WTC11 (cell line): ENCODE measurements at regions not wholly inside any gene's neighbourhood (a gene's known extent, or its start where the extent isn't known, plus 50 kb on each side); places are given as distances from the start of the nearest gene placed in this dataset.

Source experiments
- ATAC-seq: fragments of 200-7000 bp; cut with Tn5 transposase; 2 replicates; pipeline ENCODE4 v1.10.0; 2021; ENCODE audit warnings: mild to moderate bottlenecking, moderate library complexity
- CTCF ChIA-PET: fragments of 300-600 bp; sonication (Branson Sonifier 250); formaldehyde crosslinking; loops from one replicate; lab custom pipeline; 2021; ENCODE audit warnings: antibody characterized with exemption; lab: Charles Lee
- POLR2A ChIA-PET: fragments of 350-600 bp; sonication (Branson Sonifier 250); formaldehyde crosslinking; loops from one replicate; lab custom pipeline; 2021; ENCODE audit warnings: antibody characterized with exemption; lab: Charles Lee
- DNase-seq: peaks from one replicate; pipeline ENCODE4 v3.0.0; 2021; ENCODE audit warnings: low spot score
- H3K27ac Mint-ChIP-seq: 2 replicates; pipeline ENCODE4 v1.8.0; 2021; ENCODE audit warnings: mixed read lengths
- H3K27me3 Mint-ChIP-seq: 2 replicates; pipeline ENCODE4 v1.8.0; 2021; ENCODE audit warnings: low read depth, mild to moderate bottlenecking, moderate library complexity, mixed read lengths
- H3K36me3 Mint-ChIP-seq: 2 replicates; pipeline ENCODE4 v1.8.0; 2021; ENCODE audit warnings: mixed read lengths
- H3K4me1 Mint-ChIP-seq: 2 replicates; pipeline ENCODE4 v1.8.0; 2022; ENCODE audit warnings: mixed read lengths
- H3K4me3 Mint-ChIP-seq: 2 replicates; pipeline ENCODE4 v1.8.0; 2021; ENCODE audit warnings: mild to moderate bottlenecking, moderate library complexity, mixed read lengths
- H3K9me3 Mint-ChIP-seq: 2 replicates; pipeline ENCODE4 v1.8.0; 2021; ENCODE audit warnings: mixed read lengths
- CBFB ChIP-seq: sonication (generic); formaldehyde crosslinking; IDR thresholded peaks from 2 replicates; pipeline ENCODE4 v1.8.1; 2022; ENCODE audit warnings: mild to moderate bottlenecking, low read depth, missing genetic modification reagents
- ELF4 ChIP-seq: sonication (generic); formaldehyde crosslinking; IDR thresholded peaks from 2 replicates; pipeline ENCODE4 v1.8.1; 2022; ENCODE audit warnings: low read depth, mild to moderate bottlenecking, moderate library complexity, missing genetic modification reagents
- EMX1 ChIP-seq: fragments of 250-450 bp; sonication (Bioruptor Pico); IDR thresholded peaks from 2 replicates; pipeline ENCODE4 v1.8.0; 2021; ENCODE audit warnings: mild to moderate bottlenecking
- HMGA2 ChIP-seq: fragments of 250-450 bp; sonication (Bioruptor Pico); IDR thresholded peaks from 2 replicates; pipeline ENCODE4 v1.4.0; 2021; ENCODE audit warnings: mild to moderate bottlenecking, moderate library complexity
- IRF2 ChIP-seq: sonication (generic); formaldehyde crosslinking; IDR thresholded peaks from 2 replicates; pipeline ENCODE4 v1.8.0; 2022; ENCODE audit warnings: low read depth, missing genetic modification reagents, borderline replicate concordance
- JUN ChIP-seq: sonication (generic); formaldehyde crosslinking; IDR thresholded peaks from 2 replicates; pipeline ENCODE4 v1.8.0; 2023; ENCODE audit warnings: mild to moderate bottlenecking, missing genetic modification reagents
- NFE2L1 ChIP-seq: sonication (generic); formaldehyde crosslinking; IDR thresholded peaks from 2 replicates; pipeline ENCODE4 v1.8.1; 2023; ENCODE audit warnings: missing genetic modification reagents
- NR1H2 ChIP-seq: sonication (generic); formaldehyde crosslinking; IDR thresholded peaks from 2 replicates; pipeline ENCODE4 v1.9.0; 2021; ENCODE audit warnings: mild to moderate bottlenecking, moderate library complexity, missing genetic modification reagents
- NR2C2 ChIP-seq: sonication (generic); formaldehyde crosslinking; IDR thresholded peaks from 2 replicates; pipeline ENCODE4 v1.8.0; 2022; ENCODE audit warnings: mild to moderate bottlenecking, missing genetic modification reagents
- NR3C1 ChIP-seq: sonication (generic); formaldehyde crosslinking; conservative IDR thresholded peaks from 2 replicates; pipeline ENCODE4 v1.8.1; 2023; ENCODE audit warnings: low read depth, mild to moderate bottlenecking, missing genetic modification reagents
- RORB ChIP-seq: fragments of 250-450 bp; sonication (Bioruptor Pico); IDR thresholded peaks from 2 replicates; pipeline ENCODE4 v1.9.0; 2021; ENCODE audit warnings: mild to moderate bottlenecking
- SMAD3 ChIP-seq: sonication (generic); formaldehyde crosslinking; IDR thresholded peaks from 2 replicates; pipeline ENCODE4 v1.8.0; 2022; ENCODE audit warnings: missing genetic modification reagents, mild to moderate bottlenecking, borderline replicate concordance
- SMAD4 ChIP-seq: sonication (generic); formaldehyde crosslinking; IDR thresholded peaks from 2 replicates; pipeline ENCODE4 v1.8.0; 2022; ENCODE audit warnings: mild to moderate bottlenecking, missing genetic modification reagents
- ZNF317 ChIP-seq: sonication (generic); formaldehyde crosslinking; IDR thresholded peaks from 2 replicates; pipeline ENCODE4 v1.8.1; 2023; ENCODE audit warnings: low read depth, mild to moderate bottlenecking, moderate library complexity, missing genetic modification reagents, borderline replicate concordance
- TF ChIP-seq, protein P1 (sequence below): sonication (generic); formaldehyde crosslinking; IDR thresholded peaks from 2 replicates; pipeline ENCODE4 v1.8.0; 2022; ENCODE audit warnings: missing genetic modification reagents
- TF ChIP-seq, protein P2 (sequence below): sonication (generic); formaldehyde crosslinking; IDR thresholded peaks from 2 replicates; pipeline ENCODE4 v1.8.1; 2022; ENCODE audit warnings: low read depth, missing genetic modification reagents, borderline replicate concordance
- TF ChIP-seq, protein P3 (sequence below): fragments of 200-600 bp; IDR thresholded peaks from 2 replicates; pipeline ENCODE4 v1.8.0; 2022; ENCODE audit warnings: antibody characterized with exemption
- TF ChIP-seq, protein P4 (sequence below): sonication (generic); formaldehyde crosslinking; IDR thresholded peaks from 2 replicates; pipeline ENCODE4 v1.8.0; 2023; ENCODE audit warnings: missing genetic modification reagents
- TF ChIP-seq, protein P5 (sequence below): sonication (generic); formaldehyde crosslinking; IDR thresholded peaks from 2 replicates; pipeline ENCODE4 v1.8.0; 2022; ENCODE audit warnings: mild to moderate bottlenecking, missing genetic modification reagents
- TF ChIP-seq, protein P6 (sequence below): fragments of 250-450 bp; sonication (Bioruptor Pico); IDR thresholded peaks from 2 replicates; pipeline ENCODE4 v1.9.0; 2021; ENCODE audit warnings: mild to moderate bottlenecking

DNA sequence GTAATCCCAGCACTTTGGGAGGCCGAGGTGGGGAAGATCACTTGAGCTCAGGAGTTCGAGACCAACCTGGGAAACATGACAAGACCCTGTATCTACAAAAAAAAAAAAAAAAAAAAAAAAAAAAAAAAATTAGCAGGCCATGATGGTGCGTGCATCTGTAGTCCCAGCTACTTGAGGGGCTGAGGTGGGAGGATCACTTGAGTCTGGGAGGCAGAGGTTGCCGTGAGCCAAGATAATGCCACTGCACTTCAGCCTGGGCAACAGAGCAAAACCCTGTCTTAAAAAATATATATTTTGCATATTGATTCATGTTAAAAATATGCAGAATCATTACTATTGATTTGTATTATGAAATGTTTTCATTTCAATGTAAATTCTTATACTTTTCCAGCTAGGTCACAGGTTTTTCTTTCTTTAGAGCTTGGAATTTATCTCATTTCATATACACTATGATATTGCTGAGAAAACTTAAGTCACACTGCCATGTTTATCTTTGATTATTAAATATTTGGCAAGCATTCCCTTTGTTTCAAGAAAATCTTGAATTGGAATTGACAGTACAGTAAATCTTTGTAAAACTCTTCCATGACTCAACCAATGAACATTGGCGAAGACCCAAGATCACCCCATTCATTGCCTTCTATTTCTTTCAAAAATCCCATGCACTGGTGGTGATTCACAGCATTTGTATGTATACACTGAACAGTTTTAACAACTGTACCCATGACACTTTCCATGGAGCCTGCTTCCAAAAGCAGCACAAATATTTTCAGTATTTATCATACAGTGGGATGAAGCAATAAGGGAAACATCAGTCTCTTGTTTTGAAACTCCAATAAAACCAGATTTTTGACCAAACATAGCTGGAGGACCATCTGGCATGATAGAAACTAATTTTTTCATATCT lies 83.5 kb upstream of the TNRC6A start (continued):
- TF ChIP-seq, protein P1, sequence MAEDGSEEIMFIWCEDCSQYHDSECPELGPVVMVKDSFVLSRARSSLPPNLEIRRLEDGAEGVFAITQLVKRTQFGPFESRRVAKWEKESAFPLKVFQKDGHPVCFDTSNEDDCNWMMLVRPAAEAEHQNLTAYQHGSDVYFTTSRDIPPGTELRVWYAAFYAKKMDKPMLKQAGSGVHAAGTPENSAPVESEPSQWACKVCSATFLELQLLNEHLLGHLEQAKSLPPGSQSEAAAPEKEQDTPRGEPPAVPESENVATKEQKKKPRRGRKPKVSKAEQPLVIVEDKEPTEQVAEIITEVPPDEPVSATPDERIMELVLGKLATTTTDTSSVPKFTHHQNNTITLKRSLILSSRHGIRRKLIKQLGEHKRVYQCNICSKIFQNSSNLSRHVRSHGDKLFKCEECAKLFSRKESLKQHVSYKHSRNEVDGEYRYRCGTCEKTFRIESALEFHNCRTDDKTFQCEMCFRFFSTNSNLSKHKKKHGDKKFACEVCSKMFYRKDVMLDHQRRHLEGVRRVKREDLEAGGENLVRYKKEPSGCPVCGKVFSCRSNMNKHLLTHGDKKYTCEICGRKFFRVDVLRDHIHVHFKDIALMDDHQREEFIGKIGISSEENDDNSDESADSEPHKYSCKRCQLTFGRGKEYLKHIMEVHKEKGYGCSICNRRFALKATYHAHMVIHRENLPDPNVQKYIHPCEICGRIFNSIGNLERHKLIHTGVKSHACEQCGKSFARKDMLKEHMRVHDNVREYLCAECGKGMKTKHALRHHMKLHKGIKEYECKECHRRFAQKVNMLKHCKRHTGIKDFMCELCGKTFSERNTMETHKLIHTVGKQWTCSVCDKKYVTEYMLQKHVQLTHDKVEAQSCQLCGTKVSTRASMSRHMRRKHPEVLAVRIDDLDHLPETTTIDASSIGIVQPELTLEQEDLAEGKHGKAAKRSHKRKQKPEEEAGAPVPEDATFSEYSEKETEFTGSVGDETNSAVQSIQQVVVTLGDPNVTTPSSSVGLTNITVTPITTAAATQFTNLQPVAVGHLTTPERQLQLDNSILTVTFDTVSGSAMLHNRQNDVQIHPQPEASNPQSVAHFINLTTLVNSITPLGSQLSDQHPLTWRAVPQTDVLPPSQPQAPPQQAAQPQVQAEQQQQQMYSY (CRISPR knock-in tag): no peak
- TF ChIP-seq HMGA2 (CRISPR knock-in tag) (no peak), IRF2 (CRISPR knock-in tag) (no peak)
- TF ChIP-seq, all 79 proteins: peak for 0

DNA sequence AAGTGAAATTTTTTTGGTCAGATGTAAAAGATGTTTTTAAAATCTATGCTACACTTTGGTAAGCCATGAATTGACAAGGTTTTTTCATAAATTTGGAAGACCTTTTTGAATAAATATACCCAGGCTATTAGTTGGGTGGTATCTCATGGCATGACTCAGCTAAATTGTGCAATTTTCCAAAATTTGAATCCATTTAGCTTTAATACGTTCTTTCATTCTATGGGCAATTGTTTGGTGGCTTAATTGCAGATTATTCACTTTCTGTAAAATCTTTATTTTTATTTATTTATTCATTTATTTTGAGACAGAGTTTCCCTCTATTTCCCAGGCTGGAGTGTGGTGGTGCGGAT lies 82.8 kb upstream of the TNRC6A start:
- ATAC-seq (no peak), DNase-seq (no peak)
- ChIA-PET CTCF (no interaction called here), POLR2A (no interaction called here)
- no peaks in the 10 kb centered on the region for H3K36me3 Mint-ChIP-seq
- H3K4me3 Mint-ChIP-seq: no peak overlapping the region
- H3K27me3 Mint-ChIP-seq: no peaks in the 10 kb centered on the region
- no peaks in the 10 kb centered on the region for H3K9me3 Mint-ChIP-seq
- H3K27ac Mint-ChIP-seq: no peak overlapping the region
- TF ChIP-seq SMAD4 (CRISPR knock-in tag) (no peak), JUN (CRISPR knock-in tag) (no peak), IRF2 (CRISPR knock-in tag) (no peak), NR3C1 (no peak)
- TF ChIP-seq, all 79 proteins: peak for 0
- H3K4me1 Mint-ChIP-seq: no peaks in the 10 kb centered on the region

DNA sequence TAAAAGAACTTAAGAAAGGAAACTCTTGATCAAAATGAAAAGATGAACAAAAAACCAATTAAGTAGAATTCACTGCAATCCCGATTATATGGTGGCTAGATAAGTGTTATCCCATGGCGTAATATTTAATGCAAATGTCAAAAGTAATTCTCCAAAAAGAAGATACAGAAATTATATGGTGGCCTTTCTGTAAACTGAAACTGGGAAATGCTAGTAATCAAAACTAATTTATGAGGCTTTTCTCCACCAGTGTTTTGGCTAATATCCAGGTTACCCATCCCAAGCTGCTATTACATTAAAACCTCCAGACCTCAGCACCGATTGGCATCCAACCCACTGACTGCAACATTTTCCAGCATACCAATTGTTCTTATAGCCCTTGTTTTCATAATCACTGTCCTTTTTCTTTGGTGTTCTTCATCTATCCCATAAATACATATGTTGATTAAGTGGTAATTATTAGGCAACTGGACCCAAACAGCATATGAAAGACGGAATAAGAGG lies 77.2 kb upstream of the TNRC6A start:
- CTCF ChIA-PET: no interaction called here
- no peak for DNase-seq
- H3K36me3 Mint-ChIP-seq: no peaks in the 10 kb centered on the region
- POLR2A ChIA-PET: no interaction called here
- H3K9me3 Mint-ChIP-seq: no peaks in the 10 kb centered on the region
- H3K4me1 Mint-ChIP-seq: peaks cover 10% of the 10 kb centered on the region
- H3K27ac Mint-ChIP-seq: peak overlapping the region; percentile 10; the same call in 1 of the 2 replicates
- no peak overlapping the region for H3K4me3 Mint-ChIP-seq
- H3K27me3 Mint-ChIP-seq: no peaks in the 10 kb centered on the region
- TF ChIP-seq NR2C2 (CRISPR knock-in tag): no peak
- no peak for TF ChIP-seq SMAD4 (CRISPR knock-in tag)
- TF ChIP-seq SMAD3 (CRISPR knock-in tag): no peak
- no peak for TF ChIP-seq NR1H2 (CRISPR knock-in tag)
- no peak for TF ChIP-seq EMX1 (CRISPR knock-in tag)
- TF ChIP-seq RORB (CRISPR knock-in tag): no peak
- TF ChIP-seq, protein P2, sequence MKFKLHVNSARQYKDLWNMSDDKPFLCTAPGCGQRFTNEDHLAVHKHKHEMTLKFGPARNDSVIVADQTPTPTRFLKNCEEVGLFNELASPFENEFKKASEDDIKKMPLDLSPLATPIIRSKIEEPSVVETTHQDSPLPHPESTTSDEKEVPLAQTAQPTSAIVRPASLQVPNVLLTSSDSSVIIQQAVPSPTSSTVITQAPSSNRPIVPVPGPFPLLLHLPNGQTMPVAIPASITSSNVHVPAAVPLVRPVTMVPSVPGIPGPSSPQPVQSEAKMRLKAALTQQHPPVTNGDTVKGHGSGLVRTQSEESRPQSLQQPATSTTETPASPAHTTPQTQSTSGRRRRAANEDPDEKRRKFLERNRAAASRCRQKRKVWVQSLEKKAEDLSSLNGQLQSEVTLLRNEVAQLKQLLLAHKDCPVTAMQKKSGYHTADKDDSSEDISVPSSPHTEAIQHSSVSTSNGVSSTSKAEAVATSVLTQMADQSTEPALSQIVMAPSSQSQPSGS (CRISPR knock-in tag): no peak
- no peak for TF ChIP-seq NFE2L1 (CRISPR knock-in tag)
- TF ChIP-seq, protein P3, sequence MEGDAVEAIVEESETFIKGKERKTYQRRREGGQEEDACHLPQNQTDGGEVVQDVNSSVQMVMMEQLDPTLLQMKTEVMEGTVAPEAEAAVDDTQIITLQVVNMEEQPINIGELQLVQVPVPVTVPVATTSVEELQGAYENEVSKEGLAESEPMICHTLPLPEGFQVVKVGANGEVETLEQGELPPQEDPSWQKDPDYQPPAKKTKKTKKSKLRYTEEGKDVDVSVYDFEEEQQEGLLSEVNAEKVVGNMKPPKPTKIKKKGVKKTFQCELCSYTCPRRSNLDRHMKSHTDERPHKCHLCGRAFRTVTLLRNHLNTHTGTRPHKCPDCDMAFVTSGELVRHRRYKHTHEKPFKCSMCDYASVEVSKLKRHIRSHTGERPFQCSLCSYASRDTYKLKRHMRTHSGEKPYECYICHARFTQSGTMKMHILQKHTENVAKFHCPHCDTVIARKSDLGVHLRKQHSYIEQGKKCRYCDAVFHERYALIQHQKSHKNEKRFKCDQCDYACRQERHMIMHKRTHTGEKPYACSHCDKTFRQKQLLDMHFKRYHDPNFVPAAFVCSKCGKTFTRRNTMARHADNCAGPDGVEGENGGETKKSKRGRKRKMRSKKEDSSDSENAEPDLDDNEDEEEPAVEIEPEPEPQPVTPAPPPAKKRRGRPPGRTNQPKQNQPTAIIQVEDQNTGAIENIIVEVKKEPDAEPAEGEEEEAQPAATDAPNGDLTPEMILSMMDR: no peak
- no peak for TF ChIP-seq ELF4
- TF ChIP-seq, protein P4, sequence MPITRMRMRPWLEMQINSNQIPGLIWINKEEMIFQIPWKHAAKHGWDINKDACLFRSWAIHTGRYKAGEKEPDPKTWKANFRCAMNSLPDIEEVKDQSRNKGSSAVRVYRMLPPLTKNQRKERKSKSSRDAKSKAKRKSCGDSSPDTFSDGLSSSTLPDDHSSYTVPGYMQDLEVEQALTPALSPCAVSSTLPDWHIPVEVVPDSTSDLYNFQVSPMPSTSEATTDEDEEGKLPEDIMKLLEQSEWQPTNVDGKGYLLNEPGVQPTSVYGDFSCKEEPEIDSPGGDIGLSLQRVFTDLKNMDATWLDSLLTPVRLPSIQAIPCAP: no peak
- TF ChIP-seq, protein P5, sequence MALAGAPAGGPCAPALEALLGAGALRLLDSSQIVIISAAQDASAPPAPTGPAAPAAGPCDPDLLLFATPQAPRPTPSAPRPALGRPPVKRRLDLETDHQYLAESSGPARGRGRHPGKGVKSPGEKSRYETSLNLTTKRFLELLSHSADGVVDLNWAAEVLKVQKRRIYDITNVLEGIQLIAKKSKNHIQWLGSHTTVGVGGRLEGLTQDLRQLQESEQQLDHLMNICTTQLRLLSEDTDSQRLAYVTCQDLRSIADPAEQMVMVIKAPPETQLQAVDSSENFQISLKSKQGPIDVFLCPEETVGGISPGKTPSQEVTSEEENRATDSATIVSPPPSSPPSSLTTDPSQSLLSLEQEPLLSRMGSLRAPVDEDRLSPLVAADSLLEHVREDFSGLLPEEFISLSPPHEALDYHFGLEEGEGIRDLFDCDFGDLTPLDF (CRISPR knock-in tag): no peak
- TF ChIP-seq CBFB (CRISPR knock-in tag): no peak
- TF ChIP-seq, protein P6, sequence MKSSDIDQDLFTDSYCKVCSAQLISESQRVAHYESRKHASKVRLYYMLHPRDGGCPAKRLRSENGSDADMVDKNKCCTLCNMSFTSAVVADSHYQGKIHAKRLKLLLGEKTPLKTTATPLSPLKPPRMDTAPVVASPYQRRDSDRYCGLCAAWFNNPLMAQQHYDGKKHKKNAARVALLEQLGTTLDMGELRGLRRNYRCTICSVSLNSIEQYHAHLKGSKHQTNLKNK (CRISPR knock-in tag): no peak
- TF ChIP-seq ZNF317 (CRISPR knock-in tag): no peak
- TF ChIP-seq, all 79 proteins: peak for 0
- ATAC-seq: no peak
